ENCODE measurements at regions not wholly inside any gene's neighbourhood (a gene's known extent, or its start where the extent isn't known, plus 50 kb on each side); places are given as distances from the start of the nearest gene placed in this dataset.
A peak's percentile ranks its signal among the peaks of the same experiment; 100 is the strongest.

DNA sequence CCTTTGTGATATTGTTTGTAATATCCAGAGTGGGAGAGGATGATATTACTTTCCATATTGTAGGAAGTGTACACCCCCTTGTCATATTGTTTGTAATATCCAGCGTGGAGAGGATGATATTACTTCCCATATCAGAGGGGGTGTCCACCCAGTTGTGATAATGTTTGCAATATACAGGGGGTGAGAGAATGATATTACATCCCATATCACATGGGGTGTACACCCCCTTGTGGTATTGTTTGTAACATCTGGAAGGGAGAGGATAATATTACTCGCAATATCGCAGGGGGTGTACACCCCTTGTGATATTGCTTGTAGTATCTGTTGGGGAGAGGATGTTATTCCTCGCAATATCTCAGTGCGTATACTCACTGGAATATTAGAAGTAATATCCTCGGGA is 61.5 kb downstream of the PRSS23 start:
- ATAC-seq (ENCODE audit: low read depth) = no peak
- no peak overlapping the region for H3K27ac Mint-ChIP-seq
- intact Hi-C loops (cut with micrococcal nuclease) = no loop called here
- no peaks in the 10 kb centered on the region for H3K36me3 Mint-ChIP-seq (ENCODE audit: low read depth)
- H3K27me3 Mint-ChIP-seq = peaks cover 13% of the 10 kb centered on the region
- POLR2A ChIA-PET = no interaction called here
- no peaks in the 10 kb centered on the region for H3K9me3 Mint-ChIP-seq
- no peak overlapping the region for H3K4me3 Mint-ChIP-seq
- no peak for DNase-seq
- H3K4me1 Mint-ChIP-seq = no peaks in the 10 kb centered on the region
- CTCF ChIA-PET = no interaction called here
- TF ChIP-seq, protein P1, sequence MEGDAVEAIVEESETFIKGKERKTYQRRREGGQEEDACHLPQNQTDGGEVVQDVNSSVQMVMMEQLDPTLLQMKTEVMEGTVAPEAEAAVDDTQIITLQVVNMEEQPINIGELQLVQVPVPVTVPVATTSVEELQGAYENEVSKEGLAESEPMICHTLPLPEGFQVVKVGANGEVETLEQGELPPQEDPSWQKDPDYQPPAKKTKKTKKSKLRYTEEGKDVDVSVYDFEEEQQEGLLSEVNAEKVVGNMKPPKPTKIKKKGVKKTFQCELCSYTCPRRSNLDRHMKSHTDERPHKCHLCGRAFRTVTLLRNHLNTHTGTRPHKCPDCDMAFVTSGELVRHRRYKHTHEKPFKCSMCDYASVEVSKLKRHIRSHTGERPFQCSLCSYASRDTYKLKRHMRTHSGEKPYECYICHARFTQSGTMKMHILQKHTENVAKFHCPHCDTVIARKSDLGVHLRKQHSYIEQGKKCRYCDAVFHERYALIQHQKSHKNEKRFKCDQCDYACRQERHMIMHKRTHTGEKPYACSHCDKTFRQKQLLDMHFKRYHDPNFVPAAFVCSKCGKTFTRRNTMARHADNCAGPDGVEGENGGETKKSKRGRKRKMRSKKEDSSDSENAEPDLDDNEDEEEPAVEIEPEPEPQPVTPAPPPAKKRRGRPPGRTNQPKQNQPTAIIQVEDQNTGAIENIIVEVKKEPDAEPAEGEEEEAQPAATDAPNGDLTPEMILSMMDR (IDR thresholded peaks at IDR 0.05) = no peak

DNA sequence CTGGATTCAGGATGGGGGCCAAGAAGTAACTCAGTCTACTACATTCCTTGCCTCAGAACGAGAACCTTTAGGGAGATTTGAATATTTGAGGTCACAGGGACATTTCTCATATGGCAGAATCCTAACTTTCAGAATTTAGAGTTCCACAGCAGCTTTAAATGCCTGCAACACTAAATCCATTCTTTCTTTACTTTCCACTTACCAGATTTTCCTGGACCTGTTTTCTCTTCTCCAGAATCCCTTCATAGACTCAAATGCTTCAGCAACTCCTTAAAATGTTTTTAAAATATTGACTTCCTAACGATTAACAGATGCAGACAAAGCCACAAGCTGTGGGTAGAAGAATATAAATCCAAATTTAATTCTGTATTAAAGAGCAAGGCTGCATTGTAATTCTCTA is 63.1 kb downstream of the PRSS23 start:
- Mint-ChIP-seq H3K4me3 (no peak overlapping the region), H3K9me3 (no peaks in the 10 kb centered on the region), H3K27me3 (peaks cover 9% of the 10 kb centered on the region), H3K4me1 (no peaks in the 10 kb centered on the region), H3K27ac (no peak overlapping the region), H3K36me3 (ENCODE audit: low read depth) (no peaks in the 10 kb centered on the region)
- ATAC-seq (ENCODE audit: low read depth) = no peak
- no peak for DNase-seq
- intact Hi-C loops (cut with micrococcal nuclease) = no loop called here
- TF ChIP-seq, protein P1 (IDR thresholded peaks at IDR 0.05) = no peak
- ChIA-PET CTCF (no interaction called here), POLR2A (no interaction called here)

DNA sequence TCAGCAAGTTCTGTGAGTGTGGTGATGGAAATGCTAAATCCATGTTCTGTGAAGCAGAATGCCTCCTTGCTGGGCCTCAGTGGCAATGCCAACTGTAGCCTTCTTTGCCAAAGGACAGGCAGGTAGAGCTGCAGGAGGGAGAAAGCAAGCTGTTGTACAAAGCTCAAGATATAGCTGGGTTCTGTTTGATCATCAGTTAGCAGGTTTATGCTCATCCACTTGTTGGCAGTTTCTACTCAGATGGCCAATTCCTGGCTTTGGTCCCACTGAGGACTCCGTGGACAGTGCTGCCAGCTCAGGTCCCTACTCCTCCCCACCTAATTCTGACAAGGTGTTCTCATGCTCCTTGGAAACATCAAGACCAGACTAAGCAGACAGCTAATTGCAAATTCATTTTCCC is 65.1 kb downstream of the PRSS23 start:
- Mint-ChIP-seq H3K36me3 (ENCODE audit: low read depth) (no peaks in the 10 kb centered on the region), H3K27ac (no peak overlapping the region)
- intact Hi-C loops (cut with micrococcal nuclease) = no loop called here

DNA sequence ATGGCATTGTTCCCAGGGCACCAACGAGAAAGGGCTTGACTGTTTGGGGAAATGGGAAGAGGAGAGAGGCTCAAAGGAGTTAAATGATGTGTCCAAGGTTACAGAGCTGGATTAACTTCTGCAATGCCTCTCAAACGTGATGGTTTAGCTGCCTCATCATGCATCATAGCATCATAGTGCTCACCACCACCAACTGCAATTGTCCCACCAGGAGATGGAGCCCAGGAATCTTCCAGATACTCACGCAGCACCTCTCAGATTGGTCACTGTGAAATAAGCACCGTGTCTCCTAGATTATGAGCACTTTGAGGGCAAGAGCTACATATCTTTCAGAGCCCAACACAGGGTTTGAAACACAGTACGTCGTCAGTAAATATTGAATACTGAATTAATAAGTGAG is 69.2 kb downstream of the PRSS23 start:
- POLR2A ChIA-PET = no interaction called here
- DNase-seq = no peak
- H3K4me3 Mint-ChIP-seq = no peak overlapping the region
- H3K4me1 Mint-ChIP-seq = no peaks in the 10 kb centered on the region
- no peaks in the 10 kb centered on the region for H3K36me3 Mint-ChIP-seq (ENCODE audit: low read depth)
- intact Hi-C loops (cut with micrococcal nuclease) = no loop called here
- peaks cover 3% of the 10 kb centered on the region for H3K27me3 Mint-ChIP-seq
- no peaks in the 10 kb centered on the region for H3K9me3 Mint-ChIP-seq
- no peak overlapping the region for H3K27ac Mint-ChIP-seq
- ATAC-seq (ENCODE audit: low read depth) = no peak
- TF ChIP-seq, protein P1 (IDR thresholded peaks at IDR 0.05) = no peak
- CTCF ChIA-PET = no interaction called here

More for the DNA sequence above, 65.1 kb downstream of the PRSS23 start:
- ATAC-seq (ENCODE audit: low read depth) (no peak), DNase-seq (no peak)
- CTCF ChIA-PET = no interaction called here
- Mint-ChIP-seq H3K4me3 (no peak overlapping the region), H3K27me3 (peaks cover 9% of the 10 kb centered on the region), H3K4me1 (no peaks in the 10 kb centered on the region), H3K9me3 (no peaks in the 10 kb centered on the region)
- TF ChIP-seq, protein P1 (IDR thresholded peaks at IDR 0.05) = no peak
- POLR2A ChIA-PET = no interaction called here

DNA sequence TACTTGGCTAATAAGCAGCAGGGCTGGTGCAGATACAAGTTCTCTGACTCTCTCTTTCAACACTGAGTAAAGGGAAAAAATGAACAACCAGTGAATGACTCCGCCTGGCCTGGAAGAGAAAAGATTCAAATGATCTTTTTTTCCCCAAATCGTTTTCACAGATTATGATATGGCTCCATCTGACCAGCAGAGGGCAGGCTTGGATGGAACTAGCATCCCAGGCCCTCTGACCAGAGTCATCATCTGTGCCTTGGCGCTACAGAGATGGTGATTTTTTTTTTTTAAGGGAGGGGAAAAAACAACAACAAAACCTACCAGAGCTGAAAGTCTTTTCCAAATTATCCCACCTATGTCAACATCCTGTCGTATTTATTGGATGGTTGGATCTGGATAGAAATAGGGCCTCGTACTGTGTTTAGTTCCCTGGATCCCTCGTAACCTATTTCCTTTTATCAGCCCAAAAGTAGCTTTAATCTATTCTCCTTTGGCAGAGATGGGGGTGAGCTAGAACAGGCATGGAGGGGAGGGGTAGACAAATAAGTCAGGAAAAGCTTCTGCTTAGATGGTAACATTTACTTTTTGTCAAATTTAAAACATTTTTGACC is 69.7 kb downstream of the PRSS23 start:
- Mint-ChIP-seq H3K4me1 (no peaks in the 10 kb centered on the region), H3K4me3 (no peak overlapping the region), H3K36me3 (ENCODE audit: low read depth) (no peaks in the 10 kb centered on the region), H3K27me3 (peaks cover 3% of the 10 kb centered on the region), H3K9me3 (no peaks in the 10 kb centered on the region), H3K27ac (no peak overlapping the region)
- CTCF ChIA-PET = interaction anchor here (0.7 to 1.5 kb wide), 2 partner anchors 158 to 421 kb away, joined by 3 to 4 read pairs; no protein-coding TSS in a partner anchor
- intact Hi-C loops (cut with micrococcal nuclease) = loop anchor here (1.0 to 5.0 kb wide), 3 partner anchors 413 to 551 kb away; no protein-coding TSS in a partner anchor
- peak; percentile 50 for ATAC-seq (ENCODE audit: low read depth)
- TF ChIP-seq, protein P1 (IDR thresholded peaks at IDR 0.05) = peak; percentile 23
- POLR2A ChIA-PET = no interaction called here
- no peak for DNase-seq
